Transverse colon (tissue), 3 donors: ENCODE measurements at regions not wholly inside any gene's neighbourhood (a gene's known extent, or its start where the extent isn't known, plus 50 kb on each side); places are given as distances from the start of the nearest gene placed in this dataset.

Experiments
- EP300 ChIP-seq: sonication (generic); formaldehyde crosslinking; IDR thresholded peaks from one replicate; pipeline ENCODE4 v1.6.1; 2017; ENCODE audit warnings: antibody characterized with exemption, low read depth
- POLR2A ChIP-seq: fragments of 450-650 bp; IDR thresholded peaks from one replicate; pipeline ENCODE4 v1.6.1; 2016; ENCODE audit warnings: antibody characterized with exemption, mild to moderate bottlenecking, moderate library complexity
- TF ChIP-seq, protein P1 (sequence below), 5 experiments: fragments of 200-600 bp in 3 of 5; fragments of 450-650 bp in 2 of 5; sonication (generic) in 3 of 5; IDR thresholded peaks; 1 replicate in 2 of 5; 2 replicates in 3 of 5; pipeline ENCODE4 v1.5.1; 2016 to 2017; ENCODE audit warnings: antibody characterized with exemption in 5 of 5, inconsistent platforms in 3 of 5, mild to moderate bottlenecking in 2 of 5, moderate library complexity in 1 of 5

DNA sequence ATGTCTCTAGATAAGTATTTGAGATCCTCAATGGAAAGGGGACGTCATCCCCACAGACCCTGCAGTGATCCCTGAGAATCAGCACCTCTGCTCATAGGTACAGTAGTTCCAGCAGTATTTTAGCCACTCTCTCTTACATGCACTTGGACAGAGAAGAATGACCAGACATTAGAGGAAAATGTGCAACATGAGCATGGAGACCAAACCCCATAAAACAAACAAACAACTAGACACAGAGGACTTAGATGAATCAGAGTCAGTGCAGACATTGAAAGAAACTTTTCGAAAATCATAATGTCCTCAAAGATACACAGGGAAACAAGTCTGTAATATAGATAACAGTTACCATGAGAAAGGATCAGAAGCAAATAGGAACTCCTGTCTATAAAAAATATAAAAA lies 108.2 kb downstream of the LYPLAL1 start:
- TF ChIP-seq EP300 = no peak
- no peak for TF ChIP-seq POLR2A
- TF ChIP-seq, protein P1, sequence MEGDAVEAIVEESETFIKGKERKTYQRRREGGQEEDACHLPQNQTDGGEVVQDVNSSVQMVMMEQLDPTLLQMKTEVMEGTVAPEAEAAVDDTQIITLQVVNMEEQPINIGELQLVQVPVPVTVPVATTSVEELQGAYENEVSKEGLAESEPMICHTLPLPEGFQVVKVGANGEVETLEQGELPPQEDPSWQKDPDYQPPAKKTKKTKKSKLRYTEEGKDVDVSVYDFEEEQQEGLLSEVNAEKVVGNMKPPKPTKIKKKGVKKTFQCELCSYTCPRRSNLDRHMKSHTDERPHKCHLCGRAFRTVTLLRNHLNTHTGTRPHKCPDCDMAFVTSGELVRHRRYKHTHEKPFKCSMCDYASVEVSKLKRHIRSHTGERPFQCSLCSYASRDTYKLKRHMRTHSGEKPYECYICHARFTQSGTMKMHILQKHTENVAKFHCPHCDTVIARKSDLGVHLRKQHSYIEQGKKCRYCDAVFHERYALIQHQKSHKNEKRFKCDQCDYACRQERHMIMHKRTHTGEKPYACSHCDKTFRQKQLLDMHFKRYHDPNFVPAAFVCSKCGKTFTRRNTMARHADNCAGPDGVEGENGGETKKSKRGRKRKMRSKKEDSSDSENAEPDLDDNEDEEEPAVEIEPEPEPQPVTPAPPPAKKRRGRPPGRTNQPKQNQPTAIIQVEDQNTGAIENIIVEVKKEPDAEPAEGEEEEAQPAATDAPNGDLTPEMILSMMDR (IDR thresholded peaks at IDR 0.05) = no peak
